Right lobe of liver (tissue), 6 donors: ENCODE measurements at regions not wholly inside any gene's neighbourhood (a gene's known extent, or its start where the extent isn't known, plus 50 kb on each side); places are given as distances from the start of the nearest gene placed in this dataset.

Experiments used
- ATAC-seq, 4 donors: fragments of 200-7000 bp; cut with Tn5 transposase; one replicate each; pipeline ENCODE4 v1.9.1; 2020; ENCODE audit warnings: mild to moderate bottlenecking in 4 of 4, moderate library complexity in 4 of 4
- DNase-seq, 3 donors: peaks; one replicate each; pipeline ENCODE4 v3.0.0-alpha.2; 2020
- H3K27ac ChIP-seq, 3 donors: fragments of 200-600 bp; one replicate each; pipeline ENCODE4 v1.8.0; 2022
- H3K27me3 ChIP-seq, 2 donors: fragments of 200-600 bp; one replicate each; pipeline ENCODE4 v1.8.0; 2022
- H3K36me3 ChIP-seq, 4 donors: fragments of 200-600 bp; sonication (generic) in 1 of 4; one replicate each; pipeline versions ENCODE4 v1.5.1 to v1.8.0; 2017 to 2022; ENCODE audit warnings: control low read depth in 1 of 4
- H3K4me1 ChIP-seq, 4 donors: fragments of 200-600 bp; sonication (generic) in 1 of 4; one replicate each; pipeline versions ENCODE4 v1.5.1 to v1.8.0; 2017 to 2022; ENCODE audit warnings: control low read depth in 1 of 4
- H3K4me3 ChIP-seq, 3 donors: fragments of 200-600 bp; one replicate each; pipeline ENCODE4 v1.8.0; 2022
- H3K9me3 ChIP-seq, 4 donors: fragments of 200-600 bp; sonication (generic) in 1 of 4; one replicate each; pipeline versions ENCODE4 v1.5.1 to v1.8.0; 2017 to 2022; ENCODE audit warnings: control low read depth in 1 of 4
- CTCF ChIP-seq, 4 donors: fragments of 200-600 bp in 3 of 4; fragments of 450-650 bp in 1 of 4; IDR thresholded peaks; one replicate each; pipeline versions ENCODE4 v1.5.1 to v1.8.0; 2016 to 2022; ENCODE audit warnings: antibody characterized with exemption in 4 of 4, mild to moderate bottlenecking in 2 of 4
- POLR2A ChIP-seq: fragments of 450-650 bp; IDR thresholded peaks from one replicate; pipeline ENCODE4 v1.6.1; 2017; ENCODE audit warnings: antibody characterized with exemption, mild to moderate bottlenecking
- WGBS: methylation state at CpG from one replicate; pipeline ENCODE4 v1.1.6; 2018; ENCODE audit warnings: low coverage, low lambda C conversion rate; ENCODE audit not compliant: insufficient coverage; ENCODE audit errors: missing lambda C conversion rate; 5-methylcytosine and 5-hydroxymethylcytosine counted together
- intact Hi-C, 2 donors: fragments of 100-400 bp; cut with DNase I; formaldehyde crosslinking; loops; one replicate each; pipeline versions ENCODE4 v1.11.2 to v1.14.1; 2022
- donor health status: DM: no; HTN: yes; CAD: no.
- donor health status: DM: no; HTN: no; CAD: no.
- donor health status: DM: no; HTN: no; CAD: no.
- donor health status: DM: no; HTN: yes; CAD: no.
- donor health status: DM: no; HTN: yes; CAD: no.

DNA sequence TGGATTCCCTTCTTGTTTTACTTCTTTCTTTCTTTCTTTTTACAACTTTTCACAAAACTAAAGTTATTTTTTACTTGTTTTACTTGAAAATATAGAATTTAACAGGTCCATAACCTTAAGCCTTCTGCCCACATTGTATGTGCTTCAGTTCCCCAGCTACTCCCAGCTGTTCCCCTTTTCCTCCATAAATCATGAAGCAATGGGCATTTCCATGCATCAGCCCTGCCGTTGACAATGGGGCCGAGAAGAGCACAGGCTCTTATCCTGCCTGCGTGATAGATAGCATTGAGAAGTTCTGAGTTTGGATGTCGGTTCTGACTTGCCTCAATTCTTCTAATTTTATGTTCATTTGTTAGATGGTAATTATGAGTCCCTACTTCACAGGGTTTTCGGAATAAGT is 583.8 kb downstream of the CDH26 start:
- no peak for DNase-seq
- intact Hi-C loops, result no loop called here
- TF ChIP-seq POLR2A (no peak), CTCF (IDR thresholded peaks at IDR 0.05) (no peak)
- no peaks in the 10 kb centered on the region for H3K4me1 ChIP-seq
- WGBS, result 37% methylated on average over 5 of the region's 5 CpGs
- peaks cover 0 to 7% of the 10 kb centered on the region in 2 donors for H3K27me3 ChIP-seq
- H3K27ac ChIP-seq, result no peak overlapping the region
- no peak overlapping the region for H3K4me3 ChIP-seq
- H3K9me3 ChIP-seq, result no peaks in the 10 kb centered on the region
- H3K36me3 ChIP-seq, result no peaks in the 10 kb centered on the region
- ATAC-seq, result no peak

DNA sequence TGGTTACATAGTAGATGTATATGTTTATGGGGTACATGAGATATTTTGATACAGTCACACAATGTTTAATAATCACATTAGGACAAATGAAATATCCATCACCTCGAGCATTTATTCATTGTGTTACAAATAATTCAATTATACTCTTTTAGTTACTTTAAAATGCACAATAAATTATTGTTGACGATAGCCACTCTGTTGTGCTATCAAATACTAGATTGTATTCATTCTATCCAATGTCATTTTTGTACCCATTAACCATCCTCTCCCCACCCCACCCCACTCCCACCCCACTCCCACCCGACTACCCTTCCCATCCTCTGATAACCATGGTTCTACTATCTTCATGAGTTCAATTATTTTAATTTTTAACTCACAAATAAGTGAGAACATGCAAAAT is 585.4 kb downstream of the CDH26 start:
- Histone ChIP-seq H3K36me3 (no peaks in the 10 kb centered on the region), H3K4me1 (no peaks in the 10 kb centered on the region), H3K9me3 (no peaks in the 10 kb centered on the region), H3K27me3 (peaks cover 0 to 7% of the 10 kb centered on the region in 2 donors), H3K27ac (no peak overlapping the region), H3K4me3 (no peak overlapping the region)
- no peak for TF ChIP-seq CTCF (IDR thresholded peaks at IDR 0.05)
- no peak for TF ChIP-seq POLR2A
- DNase-seq, result no peak
- intact Hi-C loops, result no loop called here
- ATAC-seq, result no peak
- WGBS, result 27% methylated on average over 3 of the region's 3 CpGs

DNA sequence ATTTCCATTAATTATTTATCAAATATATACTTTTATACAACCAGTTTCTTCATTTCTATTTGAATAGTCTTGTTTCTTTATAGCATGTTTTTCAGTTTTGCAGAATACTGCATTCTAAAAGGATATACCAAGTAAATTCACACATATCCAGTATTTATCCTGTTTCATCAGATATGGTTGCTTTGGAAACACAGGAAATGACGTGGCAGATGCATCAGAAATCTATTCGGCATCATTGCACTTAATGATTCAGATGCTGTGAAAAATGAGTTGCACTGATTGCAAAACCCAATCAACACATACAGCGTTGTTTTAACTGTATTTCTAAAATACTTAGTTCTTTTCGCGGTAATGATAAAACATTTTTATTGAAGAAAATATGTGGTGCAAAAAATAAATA is 594.9 kb downstream of the CDH26 start:
- TF ChIP-seq POLR2A, result no peak
- no peak for TF ChIP-seq CTCF (IDR thresholded peaks at IDR 0.05)
- H3K4me3 ChIP-seq, result no peak overlapping the region

GRCh38 chr20:60558486-60558885 is 600.3 kb downstream of the CDH26 start:
- 46% methylated on average over 3 of the region's 3 CpGs for WGBS
- Histone ChIP-seq H3K9me3 (no peaks in the 10 kb centered on the region), H3K27me3 (peaks cover 0 to 5% of the 10 kb centered on the region in 2 donors), H3K27ac (no peak overlapping the region), H3K4me3 (no peak overlapping the region), H3K4me1 (no peaks in the 10 kb centered on the region), H3K36me3 (no peaks in the 10 kb centered on the region)
- TF ChIP-seq CTCF (IDR thresholded peaks at IDR 0.05), result no peak
- TF ChIP-seq POLR2A, result no peak
- no peak for DNase-seq
- ATAC-seq, result no peak
- intact Hi-C loops, result no loop called here

More for the DNA sequence above, 594.9 kb downstream of the CDH26 start:
- intact Hi-C loops, result no loop called here
- Histone ChIP-seq H3K27me3 (peaks cover 0 to under 1% of the 10 kb centered on the region in 2 donors), H3K4me1 (no peaks in the 10 kb centered on the region), H3K27ac (no peak overlapping the region), H3K9me3 (no peaks in the 10 kb centered on the region), H3K36me3 (no peaks in the 10 kb centered on the region)
- WGBS, result 62% methylated on average over 5 of the region's 5 CpGs
- ATAC-seq (no peak), DNase-seq (no peak)

- 69% methylated on average over 3 of the region's 7 CpGs for WGBS
- DNase-seq, result no peak
- intact Hi-C loops, result no loop called here
Observed at GRCh38 chr20:60559462-60559861, 601.2 kb downstream of the CDH26 start.

More at GRCh38 chr20:60559462-60559861, 601.2 kb downstream of the CDH26 start:
- Histone ChIP-seq H3K4me1 (no peaks in the 10 kb centered on the region), H3K9me3 (no peaks in the 10 kb centered on the region), H3K36me3 (no peaks in the 10 kb centered on the region), H3K4me3 (no peak overlapping the region), H3K27ac (no peak overlapping the region), H3K27me3 (peaks cover 0 to 5% of the 10 kb centered on the region in 2 donors)
- ATAC-seq, result no peak
- no peak for TF ChIP-seq POLR2A
- no peak for TF ChIP-seq CTCF (IDR thresholded peaks at IDR 0.05)
